ENCODE measurements at regions not wholly inside any gene's neighbourhood (a gene's known extent, or its start where the extent isn't known, plus 50 kb on each side); places are given as distances from the start of the nearest gene placed in this dataset.
A peak's percentile ranks its signal among the peaks of the same experiment; 100 is the strongest.

DNA sequence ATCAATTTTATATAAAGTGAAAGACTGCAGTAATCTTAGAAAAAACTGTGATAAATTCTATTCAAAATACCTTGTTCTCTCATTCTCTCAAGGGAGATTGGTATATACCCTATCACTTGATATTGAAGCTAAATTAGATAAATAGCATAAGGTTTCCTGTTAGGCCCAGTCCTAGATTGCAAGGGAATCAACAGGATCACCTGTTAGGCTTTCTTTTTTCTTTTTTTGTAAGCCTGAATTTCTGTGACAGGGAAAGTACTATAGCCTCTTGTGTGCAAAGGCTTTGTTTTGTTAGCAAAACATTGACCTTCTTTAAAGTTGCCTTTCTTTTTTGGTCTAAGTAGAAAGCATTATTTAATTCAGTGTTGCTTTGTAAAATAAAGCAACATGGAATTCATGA, 100.0 kb downstream of the HAUS1 start:
- H3K4me3 ChIP-seq (ENCODE audit: low read depth, low read length): no peak overlapping the region
- TF ChIP-seq, protein P1, sequence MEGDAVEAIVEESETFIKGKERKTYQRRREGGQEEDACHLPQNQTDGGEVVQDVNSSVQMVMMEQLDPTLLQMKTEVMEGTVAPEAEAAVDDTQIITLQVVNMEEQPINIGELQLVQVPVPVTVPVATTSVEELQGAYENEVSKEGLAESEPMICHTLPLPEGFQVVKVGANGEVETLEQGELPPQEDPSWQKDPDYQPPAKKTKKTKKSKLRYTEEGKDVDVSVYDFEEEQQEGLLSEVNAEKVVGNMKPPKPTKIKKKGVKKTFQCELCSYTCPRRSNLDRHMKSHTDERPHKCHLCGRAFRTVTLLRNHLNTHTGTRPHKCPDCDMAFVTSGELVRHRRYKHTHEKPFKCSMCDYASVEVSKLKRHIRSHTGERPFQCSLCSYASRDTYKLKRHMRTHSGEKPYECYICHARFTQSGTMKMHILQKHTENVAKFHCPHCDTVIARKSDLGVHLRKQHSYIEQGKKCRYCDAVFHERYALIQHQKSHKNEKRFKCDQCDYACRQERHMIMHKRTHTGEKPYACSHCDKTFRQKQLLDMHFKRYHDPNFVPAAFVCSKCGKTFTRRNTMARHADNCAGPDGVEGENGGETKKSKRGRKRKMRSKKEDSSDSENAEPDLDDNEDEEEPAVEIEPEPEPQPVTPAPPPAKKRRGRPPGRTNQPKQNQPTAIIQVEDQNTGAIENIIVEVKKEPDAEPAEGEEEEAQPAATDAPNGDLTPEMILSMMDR (IDR thresholded peaks at IDR 0.05; ENCODE audit: borderline replicate concordance, insufficient read depth, low read depth, low read length): no peak

GRCh38 chr18:46207985-46208384, 103.8 kb downstream of the HAUS1 start:
- no peak overlapping the region for H3K4me3 ChIP-seq (ENCODE audit: low read depth, low read length)
- TF ChIP-seq, protein P1 (IDR thresholded peaks at IDR 0.05; ENCODE audit: borderline replicate concordance, insufficient read depth, low read depth, low read length): no peak

DNA sequence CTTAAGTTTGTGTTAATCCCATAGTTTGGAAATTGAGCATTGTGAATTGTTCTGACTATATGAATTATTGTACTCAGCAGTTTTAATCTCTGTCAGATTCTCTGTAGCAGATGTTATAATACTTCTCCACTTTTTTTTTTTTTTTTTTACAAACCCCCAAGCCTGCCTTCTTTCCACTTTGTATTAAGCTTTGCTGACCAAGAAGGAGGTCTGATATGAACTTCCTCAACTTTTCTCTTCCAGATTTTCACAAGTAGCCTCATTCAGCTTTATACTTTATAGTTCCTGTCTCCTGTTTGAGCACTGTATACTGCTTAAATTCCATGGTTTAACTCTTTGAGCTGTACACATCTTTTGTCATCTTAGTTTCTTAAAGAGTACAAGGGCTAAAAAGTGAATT, 105.0 kb downstream of the HAUS1 start:
- TF ChIP-seq, protein P1 (IDR thresholded peaks at IDR 0.05; ENCODE audit: borderline replicate concordance, insufficient read depth, low read depth, low read length): no peak
- H3K4me3 ChIP-seq (ENCODE audit: low read depth, low read length): no peak overlapping the region

DNA sequence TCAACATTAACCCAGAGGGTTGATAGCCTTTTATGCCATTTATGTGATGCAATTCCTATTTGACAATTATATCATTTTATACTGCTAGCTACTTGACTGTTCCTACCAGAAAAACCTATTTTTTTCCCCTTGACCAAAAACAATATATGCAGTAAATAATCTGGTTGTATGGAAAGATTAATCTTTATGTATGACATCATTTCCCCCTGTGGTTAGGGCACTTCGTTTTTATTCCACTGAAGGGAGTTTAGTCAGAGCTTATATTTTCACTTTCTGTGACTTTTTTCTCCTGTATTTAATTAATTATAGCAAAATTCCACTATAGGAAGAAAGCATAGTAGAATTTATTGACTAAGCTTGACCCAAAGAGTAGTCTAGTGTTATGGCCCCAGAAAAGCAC, 107.6 kb downstream of the HAUS1 start:
- H3K4me3 ChIP-seq (ENCODE audit: low read depth, low read length): no peak overlapping the region
- TF ChIP-seq, protein P1 (IDR thresholded peaks at IDR 0.05; ENCODE audit: borderline replicate concordance, insufficient read depth, low read depth, low read length): no peak

GRCh38 chr18:46212398-46212797, 108.2 kb downstream of the HAUS1 start:
- TF ChIP-seq, protein P1 (IDR thresholded peaks at IDR 0.05; ENCODE audit: borderline replicate concordance, insufficient read depth, low read depth, low read length): no peak
- no peak overlapping the region for H3K4me3 ChIP-seq (ENCODE audit: low read depth, low read length)

DNA sequence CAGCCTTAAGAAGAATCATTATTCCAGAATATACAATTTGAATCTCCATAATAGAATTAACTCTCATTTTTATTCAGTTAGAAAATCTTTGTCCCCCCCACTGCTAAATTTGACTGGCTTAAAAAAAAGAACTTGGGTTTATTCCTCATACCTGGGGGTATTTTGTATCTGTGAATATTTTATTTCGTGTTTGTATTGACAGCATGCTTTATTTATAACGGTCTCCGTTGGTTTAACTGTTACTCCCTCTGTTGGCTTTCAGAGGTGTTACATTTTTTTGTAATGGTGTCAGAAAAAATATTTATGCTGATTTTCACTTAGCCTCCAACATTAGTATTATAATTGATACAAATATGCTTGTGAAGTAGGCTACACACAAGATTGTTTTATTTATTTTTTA, 109.1 kb downstream of the HAUS1 start:
- no peak overlapping the region for H3K4me3 ChIP-seq (ENCODE audit: low read depth, low read length)
- TF ChIP-seq, protein P1 (IDR thresholded peaks at IDR 0.05; ENCODE audit: borderline replicate concordance, insufficient read depth, low read depth, low read length): peak; percentile 16; the same call in 1 of the 2 replicates

- no peak overlapping the region for H3K4me3 ChIP-seq (ENCODE audit: low read depth, low read length)
- TF ChIP-seq, protein P1 (IDR thresholded peaks at IDR 0.05; ENCODE audit: borderline replicate concordance, insufficient read depth, low read depth, low read length): no peak
Observed at GRCh38 chr18:46214435-46214834, 110.2 kb downstream of the HAUS1 start.

All from GM12875 (cell line).